ENCODE measurements at regions not wholly inside any gene's neighbourhood (a gene's known extent, or its start where the extent isn't known, plus 50 kb on each side); places are given as distances from the start of the nearest gene placed in this dataset. TPM values are rescaled to one million over a fixed set of nuclear protein-coding genes. Genes with fewer than 3 reads are reported as not detected.

GRCh38 chr7:17248527-17248926, 49.9 kb upstream of the AHR start:
- TF ChIP-seq, protein P1, sequence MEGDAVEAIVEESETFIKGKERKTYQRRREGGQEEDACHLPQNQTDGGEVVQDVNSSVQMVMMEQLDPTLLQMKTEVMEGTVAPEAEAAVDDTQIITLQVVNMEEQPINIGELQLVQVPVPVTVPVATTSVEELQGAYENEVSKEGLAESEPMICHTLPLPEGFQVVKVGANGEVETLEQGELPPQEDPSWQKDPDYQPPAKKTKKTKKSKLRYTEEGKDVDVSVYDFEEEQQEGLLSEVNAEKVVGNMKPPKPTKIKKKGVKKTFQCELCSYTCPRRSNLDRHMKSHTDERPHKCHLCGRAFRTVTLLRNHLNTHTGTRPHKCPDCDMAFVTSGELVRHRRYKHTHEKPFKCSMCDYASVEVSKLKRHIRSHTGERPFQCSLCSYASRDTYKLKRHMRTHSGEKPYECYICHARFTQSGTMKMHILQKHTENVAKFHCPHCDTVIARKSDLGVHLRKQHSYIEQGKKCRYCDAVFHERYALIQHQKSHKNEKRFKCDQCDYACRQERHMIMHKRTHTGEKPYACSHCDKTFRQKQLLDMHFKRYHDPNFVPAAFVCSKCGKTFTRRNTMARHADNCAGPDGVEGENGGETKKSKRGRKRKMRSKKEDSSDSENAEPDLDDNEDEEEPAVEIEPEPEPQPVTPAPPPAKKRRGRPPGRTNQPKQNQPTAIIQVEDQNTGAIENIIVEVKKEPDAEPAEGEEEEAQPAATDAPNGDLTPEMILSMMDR (IDR thresholded peaks at IDR 0.05), result no peak
- no peak for TF ChIP-seq POLR2A (IDR thresholded peaks at IDR 0.05)
- Histone ChIP-seq H3K36me3 (no peaks in the 10 kb centered on the region), H3K27me3 (no peaks in the 10 kb centered on the region), H3K4me1 (no peaks in the 10 kb centered on the region), H3K27ac (no peak overlapping the region), H3K4me3 (no peak overlapping the region), H3K9me3 (no peaks in the 10 kb centered on the region)
- intact Hi-C loops (cut with DNase I; ENCODE audit: low total_unique reads), result no loop called here
- no peak for DNase-seq

Small RNAs in the stretch of these regions (small RNA-seq; reads per million reads assigned to genes)
- gene RF00017, result not detected

Measured in uterus (tissue), 3 donors.